Kidney (tissue), 13 donors: ENCODE measurements at regions not wholly inside any gene's neighbourhood (a gene's known extent, or its start where the extent isn't known, plus 50 kb on each side); places are given as distances from the start of the nearest gene placed in this dataset.

Experiments used
- DNase-seq, 5 donors: peaks; one replicate each; pipeline ENCODE4 v3.0.0-alpha.2; 2013 to 2020
- FAIRE-seq: peaks from 2 replicates; lab custom pipeline; 2012; peaks lifted over from hg19 to GRCh38; lab: Jason Lieb, UNC
- H3K27ac ChIP-seq, 2 donors: one replicate each; pipeline ENCODE4 v1.7.0; 2013; ENCODE audit warnings: low read depth in 2 of 2, low read length in 2 of 2, inconsistent platforms in 1 of 2
- H3K27me3 ChIP-seq: one replicate; pipeline ENCODE4 v1.7.1; 2013; ENCODE audit warnings: low read length, inconsistent platforms; ENCODE audit not compliant: control insufficient read depth, insufficient read depth
- H3K36me3 ChIP-seq, 3 donors: one replicate each; pipeline versions ENCODE4 v1.7.0 to v1.7.1; 2013; ENCODE audit warnings: low read length in 3 of 3, control low read depth in 1 of 3, inconsistent platforms in 1 of 3; ENCODE audit not compliant: insufficient read depth in 3 of 3, control insufficient read depth in 2 of 3
- H3K4me1 ChIP-seq, 3 donors: one replicate each; pipeline versions ENCODE4 v1.7.0 to v1.7.1; 2013; ENCODE audit warnings: low read length in 3 of 3, inconsistent platforms in 1 of 3, low read depth in 1 of 3; ENCODE audit not compliant: control insufficient read depth in 2 of 3, insufficient read depth in 2 of 3
- H3K4me3 ChIP-seq, 3 donors: one replicate each; pipeline versions ENCODE4 v1.7.0 to v1.8.1; 2013; ENCODE audit warnings: low read length in 3 of 3, control low read depth in 1 of 3, inconsistent platforms in 1 of 3
- H3K9ac ChIP-seq, 3 donors: one replicate each; pipeline versions ENCODE4 v1.7.0 to v1.7.1; 2013; ENCODE audit warnings: low read length in 3 of 3, control low read depth in 1 of 3, inconsistent platforms in 1 of 3
- H3K9me3 ChIP-seq, 3 donors: one replicate each; pipeline versions ENCODE4 v1.7.0 to v1.7.1; 2013; ENCODE audit warnings: low read length in 3 of 3, control low read depth in 1 of 3, inconsistent platforms in 1 of 3; ENCODE audit not compliant: control insufficient read depth in 2 of 3, insufficient read depth in 1 of 3
- CTCF ChIP-seq: IDR thresholded peaks from 3 replicates; pipeline ENCODE4 v1.5.1; 2012; ENCODE audit warnings: mild to moderate bottlenecking, moderate library complexity, borderline replicate concordance; ENCODE audit not compliant: insufficient read depth; ENCODE audit errors: extremely low read depth
- intact Hi-C: fragments of 100-400 bp; cut with DNase I; formaldehyde crosslinking; loops from one replicate; pipeline ENCODE4 v1.11.1; 2022
- donor health status: control.
- donor health status: control.
- donor health status: control.
- donor health status: control.
- donor health status: control.
- donor health status: DM: yes; HTN: yes; CAD: no.
- donor health status: Normal renal cell carcinoma (clear cell type).

GRCh38 chr9:93391898-93392297 is 59.6 kb upstream of the FAM120A start:
- no peak overlapping the region for H3K4me3 ChIP-seq
- intact Hi-C loops, result no loop called here
- no peak for TF ChIP-seq CTCF
- H3K36me3 ChIP-seq, result no peaks in the 10 kb centered on the region
- H3K9ac ChIP-seq, result no peak overlapping the region
- FAIRE-seq (no peak), DNase-seq (no peak)
- H3K27me3 ChIP-seq, result no peaks in the 10 kb centered on the region
- H3K4me1 ChIP-seq, result no peaks in the 10 kb centered on the region
- H3K27ac ChIP-seq, result no peak overlapping the region
- H3K9me3 ChIP-seq, result no peaks in the 10 kb centered on the region

DNA sequence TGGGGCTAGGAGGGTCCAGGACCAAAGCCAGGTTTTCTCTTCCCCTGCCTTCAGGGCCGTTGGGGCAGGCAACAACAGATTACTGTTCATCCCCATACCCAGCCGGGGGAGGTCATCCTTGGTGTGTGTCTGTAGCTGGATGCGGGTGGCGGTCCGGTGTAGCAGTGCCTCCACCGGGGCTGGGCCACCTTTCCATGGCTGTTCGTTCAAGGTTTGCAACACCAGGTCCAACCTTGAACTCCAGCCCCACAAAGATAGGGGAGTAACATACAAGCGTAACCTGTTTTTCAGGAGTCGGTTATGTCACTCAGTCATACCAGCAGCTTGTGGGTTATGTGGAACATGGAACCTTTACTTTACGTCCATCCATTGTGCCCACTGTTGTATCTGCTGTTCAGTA is 58.5 kb upstream of the FAM120A start:
- H3K27ac ChIP-seq, result no peak overlapping the region
- no peaks in the 10 kb centered on the region for H3K36me3 ChIP-seq
- no peak overlapping the region for H3K9ac ChIP-seq
- DNase-seq, result no peak
- intact Hi-C loops, result no loop called here
- no peaks in the 10 kb centered on the region for H3K9me3 ChIP-seq
- TF ChIP-seq CTCF, result no peak
- no peaks in the 10 kb centered on the region for H3K27me3 ChIP-seq
- H3K4me1 ChIP-seq, result no peaks in the 10 kb centered on the region
- no peak overlapping the region for H3K4me3 ChIP-seq
- no peak for FAIRE-seq
